Activated CD8-positive, alpha-beta memory T cell treated with anti-CD3 and anti-CD28 coated beads for 48 hours (primary cell): ENCODE measurements at regions not wholly inside any gene's neighbourhood (a gene's known extent, or its start where the extent isn't known, plus 50 kb on each side); places are given as distances from the start of the nearest gene placed in this dataset.
"Not testable (repeated sequence)": the region's sequence is repeated elsewhere in the genome, so short reads cannot be mapped to it uniquely, and the experiment has no call there.

Source experiments
- DNase-seq, 3 experiments: peaks; one replicate each; pipeline ENCODE4 v3.0.0-alpha.2; 2020; ENCODE audit warnings: low read depth in 2 of 3, low spot score in 2 of 3

GRCh38 chr6:6940031-6941025 lies 167.4 kb upstream of the RREB1 start:
- DNase-seq = no peak

- no peak for DNase-seq
Measured at GRCh38 chr6:6941201-6941600, 166.6 kb upstream of the RREB1 start.

- DNase-seq = no peak
Measured at GRCh38 chr6:6942091-6942490, 165.7 kb upstream of the RREB1 start.

GRCh38 chr6:6942831-6943230 lies 164.9 kb upstream of the RREB1 start:
- peak in 1 of 3 experiments; percentile 22 for DNase-seq

GRCh38 chr6:6943421-6943820 lies 164.3 kb upstream of the RREB1 start:
- no peak for DNase-seq

GRCh38 chr6:6946206-6947155 lies 161.3 kb upstream of the RREB1 start:
- no peak for DNase-seq

- DNase-seq = no peak
Measured at GRCh38 chr6:6950373-6951145, 157.2 kb upstream of the RREB1 start.

GRCh38 chr6:6951355-6951754 lies 156.4 kb upstream of the RREB1 start:
- DNase-seq = no peak

GRCh38 chr6:6952484-6952883 lies 155.3 kb upstream of the RREB1 start:
- no peak for DNase-seq

- DNase-seq = not testable (repeated sequence)
Measured at GRCh38 chr6:6952927-6953326, 154.8 kb upstream of the RREB1 start.

- no peak for DNase-seq
Measured at GRCh38 chr6:6960571-6961251, 147.1 kb upstream of the RREB1 start.

- no peak for DNase-seq
Measured at GRCh38 chr6:6962086-6962485, 145.7 kb upstream of the RREB1 start.

GRCh38 chr6:6962699-6963098 lies 145.1 kb upstream of the RREB1 start:
- no peak for DNase-seq

- DNase-seq = not testable (repeated sequence)
Measured at GRCh38 chr6:6963390-6963789, 144.4 kb upstream of the RREB1 start.

- DNase-seq = no peak
Measured at GRCh38 chr6:6964675-6965074, 143.1 kb upstream of the RREB1 start.

- DNase-seq = no peak
Measured at GRCh38 chr6:6966127-6966526, 141.6 kb upstream of the RREB1 start.

GRCh38 chr6:6966569-6966968 lies 141.2 kb upstream of the RREB1 start:
- no peak for DNase-seq

GRCh38 chr6:6968357-6968730 lies 139.4 kb upstream of the RREB1 start:
- no peak for DNase-seq

GRCh38 chr6:6968731-6969552 lies 138.8 kb upstream of the RREB1 start:
- no peak for DNase-seq
